ENCODE measurements at regions not wholly inside any gene's neighbourhood (a gene's known extent, or its start where the extent isn't known, plus 50 kb on each side); places are given as distances from the start of the nearest gene placed in this dataset.
"Not testable (repeated sequence)": the region's sequence is repeated elsewhere in the genome, so short reads cannot be mapped to it uniquely, and the experiment has no call there.

DNA sequence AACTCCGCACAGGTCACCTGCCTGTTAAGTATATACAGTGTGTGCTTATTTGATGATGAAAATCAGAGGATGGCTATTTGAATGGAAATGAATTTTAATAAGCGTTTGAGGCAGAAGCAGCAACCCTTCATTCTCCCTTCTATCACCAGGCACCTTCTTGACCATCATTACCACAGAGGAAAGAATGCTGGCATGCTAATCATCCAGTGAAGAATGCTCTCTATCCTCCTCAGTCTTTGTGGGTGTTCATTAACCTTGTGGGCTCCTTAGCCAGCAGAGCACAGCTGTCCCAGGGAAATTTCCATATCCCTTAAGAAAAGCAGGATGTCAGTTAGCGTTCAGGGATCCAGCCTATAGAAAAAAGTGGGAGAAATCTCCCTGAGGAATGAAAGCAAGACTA, 428.0 kb upstream of the CAMK1G start:
- no peak for FAIRE-seq

DNA sequence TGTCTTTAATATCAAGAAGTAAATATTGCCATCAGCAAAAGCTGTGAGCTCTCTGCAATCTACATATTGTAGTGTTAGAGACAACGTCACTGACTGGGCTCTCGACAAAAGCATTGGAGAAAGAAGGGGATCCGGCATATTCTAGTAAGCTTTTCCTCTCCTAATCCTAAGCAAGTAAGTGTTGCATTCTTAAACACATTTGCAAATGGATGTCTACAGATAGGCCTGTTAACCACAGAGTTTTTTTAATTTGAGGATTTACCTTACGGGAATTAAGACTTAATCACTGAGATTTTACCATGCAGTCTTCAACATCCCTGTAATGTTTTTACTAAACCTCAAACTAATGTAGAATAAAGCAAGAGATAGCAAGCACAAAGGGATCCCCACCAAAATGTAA, 426.5 kb upstream of the CAMK1G start:
- FAIRE-seq, result no peak

- FAIRE-seq, result no peak
These were observed 425.8 kb upstream of the CAMK1G start for GRCh38 chr1:209157546-209158249.

DNA sequence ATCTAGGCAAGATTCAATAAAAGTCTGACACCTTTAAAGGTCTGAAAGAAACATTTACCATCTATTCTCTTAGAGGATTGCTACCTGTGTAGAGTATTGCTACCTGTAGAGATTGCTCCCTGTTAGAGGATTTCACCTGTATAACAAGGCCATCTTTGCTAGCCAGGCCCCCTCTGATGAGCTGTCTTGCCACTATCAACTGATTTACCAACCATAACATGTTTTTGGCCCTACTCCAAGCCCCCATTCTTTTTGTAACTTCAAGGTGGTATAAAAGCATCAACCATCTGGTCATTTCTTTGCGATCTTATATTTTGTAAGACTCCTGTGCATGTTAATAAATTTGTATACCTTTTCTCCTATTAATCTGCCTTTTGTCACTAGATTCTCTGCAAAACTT, 424.7 kb upstream of the CAMK1G start:
- FAIRE-seq, result no peak

DNA sequence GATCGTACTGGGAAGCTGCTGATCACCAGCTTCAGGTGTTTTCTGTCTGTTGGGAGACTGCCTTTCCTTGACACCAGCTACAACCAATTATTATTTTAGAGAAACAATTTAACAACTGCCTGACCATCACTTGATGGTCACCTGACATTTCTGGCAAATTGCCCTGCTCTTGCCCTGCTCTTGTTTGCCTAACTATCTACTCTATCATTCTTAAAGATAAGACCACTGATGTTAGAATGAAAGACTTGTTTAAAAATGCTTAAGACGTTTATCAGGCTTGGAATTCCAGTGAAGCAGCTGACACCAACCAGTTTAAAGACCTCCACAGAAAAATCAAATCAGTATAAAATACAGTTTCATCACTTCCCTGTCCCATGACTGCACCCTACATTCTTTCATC, 423.3 kb upstream of the CAMK1G start:
- no peak for FAIRE-seq

- FAIRE-seq, result no peak
These were observed 420.9 kb upstream of the CAMK1G start for GRCh38 chr1:209162651-209163050.

DNA sequence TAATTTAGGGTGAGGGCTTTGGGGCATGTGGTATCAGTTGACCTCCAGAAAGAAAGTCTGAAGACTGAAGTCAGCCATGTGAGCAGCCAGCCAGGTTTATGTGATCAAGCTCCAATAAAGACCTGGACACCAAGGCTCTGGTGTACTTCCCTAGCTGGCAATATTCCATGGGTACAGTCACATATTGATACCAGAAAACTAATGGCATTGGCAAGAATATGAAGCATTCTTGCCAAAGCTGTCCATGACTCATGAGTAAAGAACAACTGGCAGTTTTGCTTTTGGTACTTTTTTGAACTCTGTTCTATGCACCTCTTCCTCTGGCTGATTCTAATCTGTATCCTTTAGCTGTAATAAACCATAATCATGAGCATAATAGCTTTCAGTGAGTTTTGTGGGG, 415.3 kb upstream of the CAMK1G start:
- no peak for FAIRE-seq

DNA sequence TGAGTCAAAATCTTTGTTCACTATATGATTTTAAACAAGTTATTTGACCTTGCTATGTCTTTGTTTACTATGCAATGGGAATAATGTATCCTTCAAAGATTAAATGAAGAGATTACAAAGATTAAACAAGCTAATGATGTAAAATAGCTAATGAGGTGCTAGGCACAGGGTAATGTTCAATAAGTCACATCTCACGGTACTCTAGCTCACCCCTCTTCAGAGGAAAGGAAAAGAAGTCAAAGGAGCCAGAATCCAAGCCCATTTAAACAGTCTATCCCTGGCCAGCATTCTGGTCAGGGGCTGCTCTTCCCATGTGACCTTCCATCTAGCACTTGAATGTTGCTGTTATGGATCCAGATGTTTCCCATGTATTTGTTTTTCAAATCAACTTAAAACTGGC, 412.4 kb upstream of the CAMK1G start:
- no peak for FAIRE-seq

DNA sequence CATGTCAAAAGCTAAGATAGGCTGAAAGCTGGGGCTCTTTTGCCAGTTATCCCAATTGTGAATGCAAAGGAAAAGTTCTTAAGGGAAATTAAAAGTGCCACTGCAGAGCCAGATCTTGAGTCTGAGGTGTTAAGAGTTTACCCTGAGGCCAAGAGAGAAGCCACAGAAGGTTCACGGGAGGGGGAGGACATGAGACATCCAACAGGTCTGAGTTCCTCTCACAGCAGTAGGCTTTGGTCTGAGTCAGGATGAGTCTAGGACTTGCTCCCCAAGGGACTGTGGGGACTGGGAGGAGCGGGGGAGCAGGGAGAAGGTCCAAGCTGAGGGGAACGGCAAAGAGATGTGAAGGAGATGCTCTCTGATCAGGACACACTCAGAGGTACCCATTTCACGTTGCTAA, 411.2 kb upstream of the CAMK1G start:
- FAIRE-seq, result no peak

DNA sequence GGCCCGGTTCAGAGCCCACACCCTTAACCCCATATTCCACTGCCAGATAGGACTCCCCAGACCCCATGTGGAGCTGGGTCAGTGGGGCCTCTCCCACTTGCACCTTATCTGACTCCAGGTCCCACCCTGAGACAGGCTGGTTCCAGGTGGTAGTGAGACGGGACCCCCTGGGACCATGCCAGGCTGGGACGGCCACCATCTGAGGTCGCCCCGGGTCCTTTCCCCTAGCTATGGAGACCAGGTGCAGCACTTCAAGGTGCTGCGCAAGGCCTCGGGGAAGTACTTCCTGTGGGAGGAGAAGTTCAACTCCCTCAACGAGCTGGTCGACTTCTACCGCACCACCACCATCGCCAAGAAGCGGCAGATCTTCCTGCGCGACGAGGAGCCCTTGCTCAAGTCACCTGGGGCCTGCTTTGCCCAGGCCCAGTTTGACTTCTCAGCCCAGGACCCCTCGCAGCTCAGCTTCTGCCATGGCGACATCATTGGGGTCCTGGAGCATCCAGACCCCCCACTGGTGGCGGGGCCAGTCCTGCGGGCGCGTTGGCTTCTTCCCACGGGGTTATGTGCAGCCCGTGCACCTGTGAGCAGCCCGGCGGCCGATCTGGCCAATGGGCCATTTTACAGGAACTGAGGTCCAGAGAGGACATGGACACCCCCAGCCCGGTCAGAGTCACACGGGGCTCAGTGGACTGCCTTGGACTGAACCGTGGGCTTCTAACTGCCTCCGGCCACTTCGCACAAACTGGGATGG, 410.5 kb upstream of the CAMK1G start:
- not testable (repeated sequence) for FAIRE-seq

DNA sequence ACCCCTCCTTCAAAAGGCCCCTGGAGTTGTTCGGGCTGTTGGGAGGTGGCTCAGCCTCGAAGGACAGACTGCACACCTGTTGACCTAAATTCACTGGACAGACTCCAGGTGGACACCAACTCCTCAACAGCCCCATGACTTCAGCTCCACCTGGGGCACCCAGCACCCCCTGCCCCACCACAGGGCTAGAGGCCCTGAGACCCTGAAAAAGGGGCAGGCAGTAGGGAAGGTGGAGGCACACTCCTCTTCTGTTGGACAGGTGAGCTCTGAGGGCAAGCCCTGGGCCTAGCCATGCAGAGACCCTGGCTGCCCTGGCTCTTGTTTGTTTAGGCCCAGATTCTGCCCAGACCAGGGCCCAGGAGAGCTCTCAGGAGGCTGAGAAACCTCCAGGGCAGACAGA, 409.7 kb upstream of the CAMK1G start:
- not testable (repeated sequence) for FAIRE-seq

- FAIRE-seq, result no peak
These were observed 406.6 kb upstream of the CAMK1G start for GRCh38 chr1:209176866-209177430.

GRCh38 chr1:209183195-209183594, 400.3 kb upstream of the CAMK1G start:
- FAIRE-seq, result no peak

GRCh38 chr1:209187589-209187988, 395.9 kb upstream of the CAMK1G start:
- FAIRE-seq, result no peak

- FAIRE-seq, result no peak
These were observed 392.8 kb upstream of the CAMK1G start for GRCh38 chr1:209190591-209191261.

GRCh38 chr1:209191262-209191634, 392.3 kb upstream of the CAMK1G start:
- FAIRE-seq, result no peak

GRCh38 chr1:209196140-209196539, 387.4 kb upstream of the CAMK1G start:
- FAIRE-seq, result no peak

- no peak for FAIRE-seq
These were observed 384.4 kb upstream of the CAMK1G start for GRCh38 chr1:209198961-209199750.

DNA sequence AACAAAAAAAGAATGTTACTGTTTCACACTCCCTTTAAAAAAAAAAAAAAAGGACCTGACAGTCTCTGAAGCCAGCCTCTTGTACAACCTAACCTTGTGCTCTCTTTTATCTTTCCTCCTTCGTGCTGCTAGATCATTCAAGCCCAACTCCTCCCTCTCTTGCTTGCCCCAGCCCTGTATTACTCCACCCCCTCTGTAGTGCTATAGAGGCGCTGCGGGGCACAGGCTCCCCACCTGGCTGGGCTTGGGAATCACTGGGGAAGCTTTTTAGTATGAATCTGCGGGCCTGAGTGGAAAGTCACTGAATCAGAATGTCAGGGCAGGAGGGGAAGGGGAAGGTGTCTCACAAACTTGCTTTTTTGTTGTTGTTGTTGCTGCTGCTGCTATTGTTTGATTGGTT, 383.7 kb upstream of the CAMK1G start:
- no peak for FAIRE-seq

GRCh38 chr1:209202321-209202720, 381.2 kb upstream of the CAMK1G start:
- not testable (repeated sequence) for FAIRE-seq

GRCh38 chr1:209202830-209203532, 380.5 kb upstream of the CAMK1G start:
- peak; percentile 30 for FAIRE-seq

- no peak for FAIRE-seq
These were observed 380.0 kb upstream of the CAMK1G start for GRCh38 chr1:209203533-209203895.

Data from A204.1 (cell line).